HG03135 (cell line): ENCODE measurements at regions not wholly inside any gene's neighbourhood (a gene's known extent, or its start where the extent isn't known, plus 50 kb on each side); places are given as distances from the start of the nearest gene placed in this dataset.
"Not testable (repeated sequence)": the region's sequence is repeated elsewhere in the genome, so short reads cannot be mapped to it uniquely, and the experiment has no call there.

Experiments used
- ATAC-seq: cut with Tn5 transposase; IDR thresholded peaks from one replicate; pipeline ENCODE4 v1.9.1; 2021; ENCODE audit warnings: mild to moderate bottlenecking, moderate library complexity; ENCODE audit not compliant: unreplicated experiment

DNA sequence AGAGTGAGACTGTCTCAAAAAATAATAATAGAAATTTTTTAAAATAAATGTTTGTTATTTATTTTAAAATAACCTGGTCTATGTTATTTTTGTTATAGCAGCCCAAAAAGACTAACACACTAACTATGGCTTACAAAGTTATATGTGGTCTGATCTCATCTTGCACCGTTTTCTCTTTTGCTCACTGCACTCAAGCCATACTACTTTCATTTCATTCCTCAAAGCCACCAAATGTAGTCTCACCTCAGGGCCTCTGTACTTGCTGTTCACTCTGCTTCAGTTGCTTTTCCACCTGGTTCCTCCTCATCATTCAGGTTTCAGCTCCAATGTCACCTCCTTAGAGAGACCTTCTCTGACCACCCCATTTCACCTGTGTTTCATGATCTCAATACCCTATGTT lies 55.2 kb upstream of the MDM1 start:
- ATAC-seq: no peak

DNA sequence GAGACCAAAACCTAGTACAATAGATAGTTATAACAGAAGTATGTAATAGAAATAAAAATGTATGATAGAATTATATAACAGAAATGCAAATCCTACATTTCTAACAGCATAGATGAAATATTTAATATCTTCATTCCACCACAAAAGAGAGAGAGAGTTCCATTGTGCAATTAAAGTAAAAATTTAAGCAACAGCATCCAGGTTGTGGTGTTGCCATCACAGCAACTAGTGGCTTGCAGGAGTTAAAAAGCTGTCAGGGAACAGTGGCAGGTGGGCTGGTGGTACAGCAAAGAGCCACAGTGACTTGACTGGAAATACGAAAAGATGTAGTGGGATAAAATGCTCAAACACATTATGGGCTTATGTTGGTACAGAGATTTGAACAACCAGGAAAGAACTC lies 57.1 kb upstream of the MDM1 start:
- ATAC-seq: no peak

DNA sequence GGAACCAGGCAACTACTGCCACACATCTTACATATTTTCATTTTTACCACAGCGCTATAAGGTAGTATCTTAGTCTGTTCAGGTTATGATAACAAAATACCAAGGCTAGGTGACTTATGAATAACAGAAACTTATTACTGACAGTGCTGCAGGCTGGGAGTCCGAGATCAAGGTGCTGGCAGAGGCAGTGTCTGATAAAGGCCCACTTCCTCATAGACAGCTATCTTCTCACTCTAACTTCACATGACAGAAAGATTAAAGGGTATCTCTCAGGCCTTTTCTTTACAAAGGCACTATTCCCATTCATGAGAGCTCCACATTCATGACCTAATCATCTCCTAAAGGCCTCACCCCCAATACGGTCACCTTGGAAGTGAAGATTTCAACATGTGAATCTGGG lies 59.8 kb upstream of the MDM1 start:
- no peak for ATAC-seq

DNA sequence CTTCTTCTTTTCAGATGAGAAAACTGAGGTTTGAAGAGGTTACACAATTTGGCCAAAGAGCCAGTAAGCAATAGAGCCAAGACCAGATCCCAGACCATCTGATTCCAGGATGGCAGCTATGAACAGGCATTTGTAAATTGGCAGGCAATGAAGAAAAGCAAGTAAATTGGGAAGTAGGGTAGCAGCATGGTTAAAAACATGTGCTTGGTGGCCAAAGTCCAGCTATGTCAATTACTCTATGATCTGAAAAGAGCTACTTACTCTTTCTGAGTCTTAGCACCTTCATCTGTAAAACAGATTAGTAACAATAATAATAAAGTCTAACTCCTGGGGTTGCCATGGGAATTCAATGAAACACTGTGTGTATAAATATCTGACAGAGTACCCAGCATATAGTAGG lies 60.2 kb upstream of the MDM1 start:
- no peak for ATAC-seq

DNA sequence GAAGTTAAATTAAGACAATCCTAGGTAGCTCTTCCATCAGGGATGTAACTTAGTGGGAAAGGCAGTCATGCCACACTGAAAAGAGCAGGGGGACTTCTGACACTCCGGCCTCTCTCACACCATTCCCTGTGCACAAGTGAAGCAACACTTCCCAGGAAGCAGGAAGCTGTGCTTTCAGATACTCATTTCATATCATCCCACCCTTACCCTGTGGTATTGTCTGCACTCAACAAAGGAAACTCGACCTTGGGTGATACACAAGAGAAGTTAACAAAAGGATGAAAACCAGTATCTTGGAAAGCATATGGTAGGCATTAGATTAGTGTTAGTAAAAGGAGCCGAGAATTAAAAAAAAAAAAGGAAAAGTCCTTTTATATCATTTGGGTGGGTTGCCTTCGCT lies 61.3 kb upstream of the MDM1 start:
- no peak for ATAC-seq

DNA sequence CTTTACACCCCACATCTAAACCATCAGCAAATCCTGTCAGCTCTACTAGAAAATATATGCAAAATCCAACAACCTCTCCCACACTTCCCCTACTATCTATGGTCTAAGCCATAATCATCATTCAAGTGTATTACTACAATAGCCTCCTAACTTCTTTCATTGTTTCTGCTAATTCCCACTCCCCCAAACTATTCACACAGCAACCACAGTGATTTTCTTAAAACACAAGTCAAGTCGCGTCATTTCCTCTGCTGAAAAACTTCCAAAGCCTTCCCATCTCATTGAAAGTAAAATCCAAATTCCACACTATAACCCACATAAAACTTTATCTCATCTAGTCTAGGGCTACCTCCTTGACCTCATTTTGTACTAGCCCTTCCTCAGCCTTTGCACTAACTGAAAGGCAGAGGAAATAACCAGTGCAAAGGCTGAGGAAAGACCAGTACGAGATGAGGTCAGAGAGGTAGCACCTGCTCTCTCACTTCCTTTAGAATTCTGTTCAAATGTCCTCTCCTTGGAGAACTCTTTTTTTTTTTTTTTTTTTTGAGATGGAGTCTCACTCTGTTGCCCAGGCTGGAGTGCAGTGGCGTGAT lies 65.5 kb upstream of the MDM1 start:
- no peak for ATAC-seq

DNA sequence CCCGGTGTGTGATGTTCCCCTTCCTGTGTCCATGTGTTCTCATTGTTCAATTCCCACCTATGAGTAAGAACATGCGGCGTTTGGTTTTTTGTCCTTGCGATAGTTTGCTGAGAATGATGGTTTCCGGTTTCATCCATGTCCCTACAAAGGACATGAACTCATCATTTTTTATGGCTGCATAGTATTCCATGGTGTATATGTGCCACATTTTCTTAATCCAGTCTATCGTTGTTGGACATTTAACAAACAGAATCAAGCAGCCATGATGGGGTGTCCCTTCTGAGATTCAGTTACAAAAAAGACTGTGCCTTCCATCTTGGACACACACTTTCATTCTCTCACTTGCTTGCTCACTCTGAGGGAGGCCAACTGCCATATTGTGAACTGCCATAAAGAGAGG lies 66.5 kb upstream of the MDM1 start:
- ATAC-seq: not testable (repeated sequence)

DNA sequence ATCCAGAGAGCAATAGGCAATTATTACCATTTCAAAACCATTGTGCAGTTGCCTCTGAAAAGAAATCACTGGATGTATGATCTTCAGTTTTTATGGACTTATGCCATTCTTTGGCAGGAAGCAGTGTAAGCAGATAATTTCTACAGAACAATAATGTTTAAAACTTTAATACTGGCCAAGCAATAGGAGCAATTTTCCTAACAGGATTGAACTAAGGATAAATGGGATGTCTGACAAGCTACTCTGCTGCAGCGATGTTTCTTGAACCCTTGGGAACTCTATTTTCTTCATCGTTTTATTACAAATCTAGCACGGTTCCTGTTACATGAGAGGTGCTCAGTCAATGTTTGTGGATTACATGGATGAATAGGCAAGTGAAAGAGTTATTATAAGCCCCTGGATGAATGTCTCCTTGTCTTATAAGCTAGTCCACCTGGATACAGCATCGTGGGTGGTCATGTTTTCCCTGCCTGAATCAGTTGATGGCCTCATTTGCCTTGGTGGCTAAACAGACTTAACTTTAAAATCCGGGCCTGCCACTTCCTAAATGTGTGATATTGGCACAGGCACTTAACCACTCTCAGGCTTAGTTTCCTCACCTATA lies 68.2 kb upstream of the MDM1 start:
- ATAC-seq: no peak

DNA sequence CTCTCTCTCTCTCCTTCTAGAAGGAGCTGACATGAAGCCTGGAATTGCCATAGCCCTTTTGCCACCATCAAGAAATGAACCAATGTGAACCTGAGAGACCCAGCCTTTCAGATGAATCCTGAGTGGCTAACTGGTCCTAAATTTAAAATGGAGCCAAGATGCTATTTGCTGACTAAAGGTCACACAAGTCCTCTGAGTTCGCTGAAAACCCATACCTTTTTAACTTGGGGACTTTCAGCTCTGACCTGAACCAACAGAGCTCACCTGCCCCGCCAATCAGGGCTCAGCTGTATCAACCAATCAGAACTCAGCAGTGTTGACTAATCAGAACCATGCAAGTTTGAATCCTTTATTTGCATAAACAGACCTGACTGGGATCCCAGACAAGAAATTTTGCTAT lies 70.3 kb upstream of the MDM1 start:
- no peak for ATAC-seq

DNA sequence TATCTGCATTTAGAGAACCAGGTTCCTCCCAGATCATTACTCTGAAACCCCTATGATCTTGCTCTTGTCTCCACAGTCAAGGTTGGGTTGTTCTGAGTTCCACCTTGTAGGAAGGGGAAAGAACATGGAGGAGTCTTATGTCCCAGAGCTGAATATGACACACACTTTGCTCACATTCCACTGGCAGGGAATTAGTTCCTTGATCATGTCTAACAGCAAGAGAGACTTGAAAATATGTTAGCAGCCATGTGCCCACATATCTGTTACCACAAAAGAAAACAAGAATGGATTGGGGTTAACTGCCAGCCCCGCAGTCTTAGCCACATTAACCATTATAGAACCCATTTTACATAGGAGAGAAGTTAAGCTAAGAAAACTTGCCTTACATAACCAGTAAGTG lies 71.1 kb upstream of the MDM1 start:
- ATAC-seq: no peak

DNA sequence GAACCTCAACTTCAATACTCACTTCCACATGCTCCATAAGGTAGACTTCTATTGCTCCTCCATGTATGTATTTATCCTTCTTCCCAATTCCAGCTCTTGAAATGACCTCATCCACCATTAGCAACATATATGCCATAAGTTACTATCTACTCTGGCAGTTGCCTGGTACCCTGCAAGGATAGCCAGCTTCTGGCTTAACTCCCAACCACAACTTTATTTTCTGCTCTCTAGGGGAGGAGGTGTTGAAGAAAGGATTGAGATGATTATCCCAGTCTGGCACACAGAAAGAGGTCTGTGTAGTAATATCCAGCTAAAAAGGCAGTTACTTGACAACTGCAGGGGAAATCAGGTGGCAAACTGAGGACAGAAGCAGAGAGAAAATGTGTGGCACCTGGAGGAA lies 71.5 kb upstream of the MDM1 start:
- ATAC-seq: no peak

DNA sequence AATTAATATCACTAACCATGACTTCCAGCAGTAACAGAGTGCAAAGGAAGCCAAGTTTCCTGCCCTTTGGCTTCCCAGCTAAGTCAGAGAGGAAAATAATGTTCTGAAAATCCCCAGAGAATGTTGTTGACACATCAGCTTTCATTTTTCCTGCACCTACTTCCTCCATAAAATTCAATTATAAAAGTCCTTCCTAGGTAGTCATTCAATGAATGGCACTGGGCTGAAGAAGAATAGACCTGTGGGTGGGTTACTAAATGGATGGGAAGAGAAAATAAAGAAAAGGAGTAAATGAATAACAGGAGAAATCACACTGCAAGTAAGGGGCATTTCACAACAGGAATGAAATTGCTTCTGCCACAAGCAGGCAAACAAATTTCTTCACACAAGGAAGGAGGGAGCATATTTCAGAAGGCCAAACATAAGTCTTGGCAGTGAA lies 73.2 kb upstream of the MDM1 start:
- no peak for ATAC-seq

DNA sequence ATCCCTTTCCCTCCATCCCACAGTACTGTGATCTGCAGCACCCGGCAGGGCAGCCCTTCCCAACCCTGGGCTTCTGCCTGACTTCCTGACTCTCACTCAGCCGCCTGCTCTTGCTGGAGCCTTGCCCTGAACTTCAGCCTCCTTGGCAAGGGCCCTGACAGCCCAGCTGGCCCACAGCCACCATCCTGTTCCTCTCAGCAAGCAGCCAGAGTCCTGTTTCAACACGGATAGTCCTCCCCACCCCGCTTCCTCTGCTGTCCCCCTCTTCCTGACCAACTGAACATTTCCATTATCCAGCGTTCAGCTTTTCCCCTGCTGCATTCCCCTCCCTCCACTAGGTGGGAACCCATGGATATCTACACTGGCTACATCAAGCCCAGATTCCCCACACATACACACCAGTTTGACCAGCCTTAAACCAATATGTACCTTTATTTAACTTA lies 74.0 kb upstream of the MDM1 start:
- ATAC-seq: no peak

DNA sequence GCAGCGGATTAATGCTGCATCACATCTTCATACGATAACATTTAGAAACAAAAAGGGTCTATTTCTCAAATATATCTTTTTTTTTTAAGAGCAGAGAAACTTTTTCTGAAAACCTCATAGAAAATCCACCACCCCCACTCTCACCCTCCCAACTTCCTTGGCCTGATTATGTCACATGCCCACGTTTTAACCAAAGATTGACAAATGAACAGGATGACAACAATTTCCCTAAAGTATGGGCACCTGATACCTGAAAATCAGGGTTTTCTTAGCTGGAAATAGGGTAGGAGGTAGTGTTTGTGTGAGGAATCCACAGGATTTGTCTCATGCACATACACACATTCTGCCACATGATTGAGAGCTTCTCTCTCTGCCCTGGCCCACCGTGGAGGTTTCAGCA lies 74.7 kb upstream of the MDM1 start:
- no peak for ATAC-seq

DNA sequence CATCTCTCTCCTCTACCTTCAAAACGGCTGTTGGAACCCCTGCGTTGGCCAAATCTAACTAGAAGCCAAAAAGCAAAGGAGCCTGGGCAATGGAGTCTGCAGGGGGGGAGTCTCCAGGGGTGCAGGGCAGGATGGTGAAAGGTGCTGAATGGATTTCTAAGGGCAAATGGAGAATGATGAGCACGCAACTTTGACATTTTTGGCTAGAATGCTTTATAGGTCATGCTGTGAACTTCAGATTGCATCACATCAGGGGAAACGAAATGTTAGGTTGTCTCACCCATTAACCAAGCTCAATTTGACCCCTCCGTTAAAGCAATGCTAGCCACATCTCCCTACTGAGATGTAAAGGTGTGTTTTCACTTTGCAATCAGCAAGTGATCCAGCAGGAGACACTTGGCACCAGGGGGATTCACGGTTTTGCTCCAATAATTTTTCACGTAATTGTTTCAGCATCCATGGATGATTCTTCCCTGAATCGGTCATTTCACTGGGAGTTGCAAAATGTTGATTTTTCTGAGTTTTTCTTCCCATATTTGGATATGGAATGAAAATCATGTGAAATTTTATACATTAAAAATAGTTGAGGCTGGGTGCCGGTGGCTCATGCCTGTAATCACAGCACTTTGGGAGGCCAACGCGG lies 78.0 kb upstream of the MDM1 start:
- ATAC-seq: no peak

DNA sequence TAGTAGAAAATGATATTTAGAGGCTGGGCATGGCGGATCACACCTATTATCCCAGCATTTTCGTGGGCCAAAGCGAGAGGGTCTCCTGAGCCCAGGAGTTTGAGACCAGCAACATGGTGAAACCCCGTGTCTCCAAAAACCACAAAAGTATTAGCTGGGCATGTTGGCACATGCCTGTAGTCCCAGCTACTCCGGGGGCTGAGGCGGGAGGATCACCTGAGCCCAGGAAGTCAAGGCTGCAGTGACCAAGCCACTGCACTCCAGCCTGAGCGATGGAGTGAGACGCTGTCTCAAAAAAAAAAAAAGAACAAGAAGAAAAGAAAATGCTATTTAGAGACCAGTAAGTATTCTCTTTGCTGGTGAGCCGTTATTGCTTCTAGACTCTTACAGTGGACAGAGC lies 79.2 kb upstream of the MDM1 start:
- ATAC-seq: no peak

DNA sequence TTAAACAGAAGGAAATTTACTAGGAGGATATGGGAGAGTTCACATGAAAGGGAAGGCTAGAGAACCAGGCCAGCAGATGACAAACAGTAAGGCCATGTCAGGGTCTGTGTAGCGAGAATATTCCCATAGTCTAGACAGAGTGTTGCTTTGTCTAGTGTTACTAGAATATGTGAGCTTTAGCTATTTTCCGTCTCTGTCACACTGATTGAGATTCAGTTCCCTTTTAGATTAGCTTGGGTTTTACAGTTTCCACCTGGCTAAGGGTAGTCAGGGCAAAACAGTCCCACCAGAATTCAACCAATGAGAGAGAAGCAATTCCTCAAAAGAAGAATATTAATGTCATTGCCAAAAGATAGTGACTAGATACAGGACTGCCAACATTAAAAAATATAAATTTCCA lies 82.8 kb upstream of the MDM1 start:
- ATAC-seq: peak; percentile 57

DNA sequence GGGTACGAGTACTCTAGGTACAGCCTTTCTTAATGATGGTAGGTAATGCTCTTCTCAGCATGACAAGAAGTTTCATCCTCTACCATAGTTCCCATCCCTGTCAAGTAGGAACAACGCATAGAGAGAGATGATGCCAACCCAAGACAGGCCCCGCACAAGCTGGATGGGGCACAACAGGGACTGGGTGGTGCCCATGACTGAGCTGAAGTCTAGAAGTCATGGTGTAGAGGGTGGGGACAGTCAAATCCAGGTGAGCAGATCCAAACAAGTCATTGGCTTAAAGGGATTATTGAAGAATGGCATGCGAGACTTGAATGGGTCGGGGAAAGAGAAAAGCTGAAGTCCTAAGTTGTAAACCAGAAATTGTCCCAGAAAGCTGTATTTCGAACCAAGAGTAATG lies 84.2 kb upstream of the MDM1 start:
- ATAC-seq: no peak

DNA sequence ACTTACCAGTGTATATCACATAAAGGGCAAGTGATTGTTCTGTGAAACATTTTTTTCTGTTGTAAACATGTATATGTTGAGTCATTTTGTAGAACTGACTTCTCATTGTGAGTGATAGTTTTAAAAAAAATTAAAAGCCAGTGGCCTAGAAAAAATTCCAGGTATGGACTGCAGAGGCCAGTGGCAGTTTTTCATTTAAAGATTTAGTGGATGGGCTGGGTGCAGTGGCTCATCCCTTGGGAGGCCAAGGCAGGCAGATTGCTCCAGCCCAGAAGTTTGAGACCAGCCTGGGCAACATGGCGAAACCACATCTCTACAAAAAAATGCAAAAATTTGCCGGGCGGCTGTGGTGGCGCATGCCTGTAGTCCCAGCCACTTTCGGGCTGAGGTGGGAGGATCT lies 84.7 kb upstream of the MDM1 start:
- ATAC-seq: no peak

DNA sequence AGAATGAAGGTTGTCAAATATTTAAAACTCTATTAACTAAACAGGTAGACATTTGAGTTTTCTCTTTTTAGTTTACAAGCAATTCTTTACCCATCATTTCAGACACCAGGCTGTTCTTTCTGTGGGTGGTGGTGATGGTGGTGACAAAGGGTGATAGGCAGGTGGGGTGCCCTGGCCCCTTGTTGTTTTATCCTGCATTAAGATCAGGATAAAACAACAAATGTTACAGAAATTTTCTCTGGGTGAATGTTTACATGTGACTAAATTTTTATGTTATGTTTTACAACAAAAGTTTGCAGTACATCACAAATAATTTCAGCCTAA lies 85.9 kb upstream of the MDM1 start:
- ATAC-seq: no peak

DNA sequence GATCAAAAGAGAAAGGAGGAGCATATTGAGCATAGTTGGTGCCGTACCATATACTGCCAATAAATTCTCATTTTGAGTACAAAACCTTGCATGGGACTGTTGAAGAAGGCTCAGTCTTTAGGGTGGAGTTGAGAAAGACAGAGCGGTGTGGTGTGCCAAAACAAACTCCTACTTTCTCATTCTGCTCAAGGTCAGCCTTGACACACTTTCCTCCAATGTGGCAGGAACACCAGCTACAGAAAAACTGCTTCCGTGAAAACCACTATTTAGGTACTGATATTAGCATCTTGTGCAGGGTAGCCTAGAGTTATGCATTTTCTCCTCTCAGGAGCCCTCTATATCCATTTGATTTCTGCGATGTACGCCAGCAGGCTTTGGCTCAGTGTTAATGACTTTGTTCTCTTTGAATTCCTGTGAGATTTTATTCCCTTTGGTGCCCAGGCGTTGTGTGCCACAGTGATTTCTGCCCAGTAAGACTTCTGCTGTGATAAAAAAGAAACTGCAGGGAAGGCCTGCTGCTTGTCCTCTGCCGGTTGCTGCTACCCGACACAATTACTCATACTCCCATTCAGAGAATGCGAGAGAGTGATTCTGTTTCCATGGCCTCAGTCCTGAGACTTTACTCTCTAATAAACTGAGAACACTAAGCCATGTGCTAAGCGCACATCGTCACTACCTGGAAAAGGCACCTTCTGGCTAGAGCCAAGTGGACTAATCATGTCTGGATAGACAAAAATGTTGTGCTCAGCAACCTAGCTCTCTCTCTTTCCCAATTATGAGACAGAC lies 88.3 kb upstream of the MDM1 start:
- no peak for ATAC-seq

DNA sequence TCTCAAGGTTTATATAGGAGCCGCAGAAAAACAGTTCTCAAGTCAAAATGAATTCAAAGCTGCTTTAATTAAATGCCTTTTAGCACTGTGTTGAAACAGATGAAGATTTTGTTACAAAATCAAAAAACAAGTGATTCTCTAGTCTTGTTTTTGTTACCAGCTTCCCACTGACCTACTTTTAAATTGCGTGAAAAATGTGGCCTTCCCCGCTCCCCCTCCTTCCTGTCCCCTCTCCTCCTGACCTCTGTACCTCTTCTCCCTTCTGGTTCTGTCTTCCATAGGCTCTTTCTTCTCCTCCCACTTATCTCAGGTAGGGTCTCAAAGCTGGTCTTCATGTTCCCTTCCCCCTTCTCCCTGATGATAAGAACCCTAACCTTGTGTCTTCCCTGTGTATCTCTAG lies 90.0 kb upstream of the MDM1 start:
- no peak for ATAC-seq
